ENCODE measurements at regions not wholly inside any gene's neighbourhood (a gene's known extent, or its start where the extent isn't known, plus 50 kb on each side); places are given as distances from the start of the nearest gene placed in this dataset.

- no peak overlapping the region for H3K27ac ChIP-seq (ENCODE audit: control insufficient read depth, insufficient read depth, low read length)
- no peaks in the 10 kb centered on the region for H3K36me3 ChIP-seq (ENCODE audit: control insufficient read depth in 2 of 2, extremely low read depth in 1 of 2, insufficient read depth in 2 of 2, low read length in 2 of 2)
- no peaks in the 10 kb centered on the region for H3K4me1 ChIP-seq (ENCODE audit: control insufficient read depth, extremely low read depth, insufficient read depth, low read length)
- dilution Hi-C loops (cut with MboI; ENCODE audit: extremely low pct_ligation_motif_present, low sequenced_read_pairs): no loop called here
- H2AFZ ChIP-seq (ENCODE audit: control insufficient read depth, low read length): no peak overlapping the region
- no peak for FAIRE-seq
- H3K9me3 ChIP-seq (ENCODE audit: control insufficient read depth, low read depth, low read length): no peaks in the 10 kb centered on the region
- DNase-seq (ENCODE audit: low read depth, low spot score): no peak
- no peak overlapping the region for H3K4me2 ChIP-seq (ENCODE audit: control insufficient read depth, extremely low read depth, insufficient read depth, low read depth, low read length)
- no peaks in the 10 kb centered on the region for H3K9me1 ChIP-seq (ENCODE audit: control insufficient read depth, extremely low read depth, insufficient read depth, low read length)
- TF ChIP-seq, protein P1, sequence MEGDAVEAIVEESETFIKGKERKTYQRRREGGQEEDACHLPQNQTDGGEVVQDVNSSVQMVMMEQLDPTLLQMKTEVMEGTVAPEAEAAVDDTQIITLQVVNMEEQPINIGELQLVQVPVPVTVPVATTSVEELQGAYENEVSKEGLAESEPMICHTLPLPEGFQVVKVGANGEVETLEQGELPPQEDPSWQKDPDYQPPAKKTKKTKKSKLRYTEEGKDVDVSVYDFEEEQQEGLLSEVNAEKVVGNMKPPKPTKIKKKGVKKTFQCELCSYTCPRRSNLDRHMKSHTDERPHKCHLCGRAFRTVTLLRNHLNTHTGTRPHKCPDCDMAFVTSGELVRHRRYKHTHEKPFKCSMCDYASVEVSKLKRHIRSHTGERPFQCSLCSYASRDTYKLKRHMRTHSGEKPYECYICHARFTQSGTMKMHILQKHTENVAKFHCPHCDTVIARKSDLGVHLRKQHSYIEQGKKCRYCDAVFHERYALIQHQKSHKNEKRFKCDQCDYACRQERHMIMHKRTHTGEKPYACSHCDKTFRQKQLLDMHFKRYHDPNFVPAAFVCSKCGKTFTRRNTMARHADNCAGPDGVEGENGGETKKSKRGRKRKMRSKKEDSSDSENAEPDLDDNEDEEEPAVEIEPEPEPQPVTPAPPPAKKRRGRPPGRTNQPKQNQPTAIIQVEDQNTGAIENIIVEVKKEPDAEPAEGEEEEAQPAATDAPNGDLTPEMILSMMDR (optimal IDR thresholded peaks at IDR 0.05 in 1 of 3, IDR thresholded peaks at IDR 0.05 in 1 of 3, conservative IDR thresholded peaks at IDR 0.05 in 1 of 3; ENCODE audit: extremely low read depth in 1 of 3, insufficient read depth in 2 of 3, low read length in 3 of 3): no peak
- no peak for TF ChIP-seq EZH2 (IDR thresholded peaks at IDR 0.05; ENCODE audit: low read length)
- no peaks in the 10 kb centered on the region for H3K79me2 ChIP-seq (ENCODE audit: control insufficient read depth, insufficient read depth, low read length)
- no peak overlapping the region for H3K9ac ChIP-seq (ENCODE audit: control insufficient read depth, extremely low read depth, insufficient read depth, low read length)
- H3K4me3 ChIP-seq (ENCODE audit: control insufficient read depth in 2 of 3, extremely low read depth in 1 of 3, insufficient read depth in 2 of 3, low read depth in 1 of 3, low read length in 3 of 3): no peak overlapping the region
- no peaks in the 10 kb centered on the region for H4K20me1 ChIP-seq (ENCODE audit: control insufficient read depth, extremely low read depth, insufficient read depth, low read length)
- no peaks in the 10 kb centered on the region for H3K27me3 ChIP-seq (ENCODE audit: control insufficient read depth, extremely low read depth, insufficient read depth, low read length)
These were observed 292.4 kb downstream of the SS18 start for GRCh38 chr18:25798046-25798445.

DNA sequence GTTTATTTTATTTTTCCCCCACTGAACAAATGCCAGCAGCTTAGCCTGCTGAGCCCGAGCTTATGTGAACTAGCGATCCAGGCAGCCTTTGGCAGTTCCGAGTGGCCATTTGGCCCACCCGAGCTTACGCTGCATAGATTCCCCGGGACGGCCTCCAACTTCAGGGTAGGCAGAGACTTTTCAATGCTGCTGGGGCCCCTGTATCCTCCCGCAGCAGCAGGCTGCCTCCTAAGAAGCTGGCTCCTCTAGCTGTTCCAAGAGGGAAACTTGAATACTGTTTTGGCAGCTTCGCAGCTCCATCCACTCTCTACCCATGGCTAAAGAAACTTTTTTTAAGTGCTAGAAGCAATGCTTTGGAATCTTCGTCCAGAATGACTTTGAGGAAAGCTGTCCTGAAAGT lies 295.2 kb downstream of the SS18 start:
- no peak overlapping the region for H3K27ac ChIP-seq (ENCODE audit: control insufficient read depth, insufficient read depth, low read length)
- H3K4me3 ChIP-seq (ENCODE audit: control insufficient read depth in 2 of 3, extremely low read depth in 1 of 3, insufficient read depth in 2 of 3, low read depth in 1 of 3, low read length in 3 of 3): no peak overlapping the region
- dilution Hi-C loops (cut with MboI; ENCODE audit: extremely low pct_ligation_motif_present, low sequenced_read_pairs): no loop called here
- no peaks in the 10 kb centered on the region for H3K4me1 ChIP-seq (ENCODE audit: control insufficient read depth, extremely low read depth, insufficient read depth, low read length)
- H3K9ac ChIP-seq (ENCODE audit: control insufficient read depth, extremely low read depth, insufficient read depth, low read length): no peak overlapping the region
- H3K27me3 ChIP-seq (ENCODE audit: control insufficient read depth, extremely low read depth, insufficient read depth, low read length): no peaks in the 10 kb centered on the region
- no peaks in the 10 kb centered on the region for H3K9me1 ChIP-seq (ENCODE audit: control insufficient read depth, extremely low read depth, insufficient read depth, low read length)
- TF ChIP-seq, protein P1 (optimal IDR thresholded peaks at IDR 0.05 in 1 of 3, IDR thresholded peaks at IDR 0.05 in 1 of 3, conservative IDR thresholded peaks at IDR 0.05 in 1 of 3; ENCODE audit: extremely low read depth in 1 of 3, insufficient read depth in 2 of 3, low read length in 3 of 3): no peak
- no peak for TF ChIP-seq EZH2 (IDR thresholded peaks at IDR 0.05; ENCODE audit: low read length)
- FAIRE-seq (no peak), DNase-seq (ENCODE audit: low read depth, low spot score) (no peak)
- H3K79me2 ChIP-seq (ENCODE audit: control insufficient read depth, insufficient read depth, low read length): no peaks in the 10 kb centered on the region
- no peak overlapping the region for H2AFZ ChIP-seq (ENCODE audit: control insufficient read depth, low read length)
- no peak overlapping the region for H3K4me2 ChIP-seq (ENCODE audit: control insufficient read depth, extremely low read depth, insufficient read depth, low read depth, low read length)
- no peaks in the 10 kb centered on the region for H3K36me3 ChIP-seq (ENCODE audit: control insufficient read depth in 2 of 2, extremely low read depth in 1 of 2, insufficient read depth in 2 of 2, low read length in 2 of 2)
- no peaks in the 10 kb centered on the region for H3K9me3 ChIP-seq (ENCODE audit: control insufficient read depth, low read depth, low read length)
- H4K20me1 ChIP-seq (ENCODE audit: control insufficient read depth, extremely low read depth, insufficient read depth, low read length): no peaks in the 10 kb centered on the region

All from keratinocyte (primary cell).